ENCODE measurements at regions not wholly inside any gene's neighbourhood (a gene's known extent, or its start where the extent isn't known, plus 50 kb on each side); places are given as distances from the start of the nearest gene placed in this dataset.

DNA sequence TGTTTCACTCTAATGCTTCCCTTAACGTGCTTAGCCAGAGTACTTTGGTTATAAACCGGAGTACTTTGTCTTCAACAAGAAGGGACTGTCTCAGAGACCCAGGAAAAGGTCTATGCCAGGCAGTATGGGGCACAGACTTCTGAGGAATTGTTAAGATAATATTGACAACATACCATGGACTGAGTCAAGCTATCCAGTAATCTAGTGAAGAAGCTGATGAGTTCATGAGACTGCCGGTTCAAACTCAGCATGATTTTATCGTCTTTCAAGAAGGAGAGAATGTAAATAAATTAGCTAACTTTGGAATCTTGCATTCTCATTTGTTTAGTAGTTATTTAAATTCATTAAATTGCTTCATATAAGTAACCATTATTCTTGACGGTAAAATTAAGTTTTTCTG is 546.1 kb downstream of the PPP4R3C start:
- DNase-seq (ENCODE audit: low read depth, low spot score): no peak
- Histone ChIP-seq H3K27me3 (replicated peaks in 1 of 2; ENCODE audit: control insufficient read depth in 2 of 2, insufficient read depth in 2 of 2, low read length in 1 of 2) (no peaks in the 10 kb centered on the region), H3K79me2 (ENCODE audit: control insufficient read depth, insufficient read depth, low read length) (no peaks in the 10 kb centered on the region), H3K27ac (ENCODE audit: control insufficient read depth, insufficient read depth) (no peak overlapping the region), H4K20me1 (ENCODE audit: control insufficient read depth, insufficient read depth) (no peaks in the 10 kb centered on the region), H2AFZ (ENCODE audit: control insufficient read depth, low read depth, low read length) (no peak overlapping the region), H3K9ac (ENCODE audit: control insufficient read depth, insufficient read depth, low read length) (no peak overlapping the region), H3K9me3 (replicated peaks; ENCODE audit: control insufficient read depth, insufficient read depth, low read length) (no peaks in the 10 kb centered on the region), H3K4me2 (ENCODE audit: control insufficient read depth, insufficient read depth) (no peak overlapping the region), H3K4me1 (ENCODE audit: control insufficient read depth, insufficient read depth, low read length) (no peaks in the 10 kb centered on the region), H3K4me3 (no peak overlapping the region), H3K36me3 (ENCODE audit: control insufficient read depth in 2 of 2, insufficient read depth in 2 of 2, low read length in 1 of 2) (no peaks in the 10 kb centered on the region)
- ChIA-PET SMC1A (ENCODE audit: uncharacterized antibody, unreplicated experiment) (interaction anchor here (0.8 to 4.5 kb wide), 7 partner anchors 13 to 135 kb away, joined by 3 to 55 read pairs (median 5); no protein-coding TSS in a partner anchor), CTCF (interaction anchor here (0.8 to 4.2 kb wide), 7 partner anchors 9 to 134 kb away, joined by 3 to 43 read pairs (median 11); no protein-coding TSS in a partner anchor), POLR2A (interaction anchor here (0.7 kb wide), 1 partner anchor 45 kb away, joined by 3 read pairs; no protein-coding TSS in a partner anchor), RAD21 (ENCODE audit: unreplicated experiment) (interaction anchor here (2.3 to 4.3 kb wide), 2 partner anchors 66 to 134 kb away, joined by 6 to 54 read pairs; no protein-coding TSS in a partner anchor)
- TF ChIP-seq MYC (IDR thresholded peaks at IDR 0.05; ENCODE audit: insufficient read depth, insufficient read length, insufficient replicate concordance, low read length, severe bottlenecking): no peak
- in situ Hi-C loops (cut with MboI): no loop called here
- BruUV-seq (replicated peaks): no TSS peak
- WGBS (ENCODE audit: insufficient coverage, insufficient replicate concordance, low lambda C conversion rate, missing lambda C conversion rate): 34% methylated on average over 5 of the region's 5 CpGs
- ATAC-seq: no peak
- no peak for FAIRE-seq
- intact Hi-C loops (cut with micrococcal nuclease; ENCODE audit: unreplicated experiment): loop anchor here (5.0 kb wide), 1 partner anchor 270 kb away; no protein-coding TSS in a partner anchor

DNA sequence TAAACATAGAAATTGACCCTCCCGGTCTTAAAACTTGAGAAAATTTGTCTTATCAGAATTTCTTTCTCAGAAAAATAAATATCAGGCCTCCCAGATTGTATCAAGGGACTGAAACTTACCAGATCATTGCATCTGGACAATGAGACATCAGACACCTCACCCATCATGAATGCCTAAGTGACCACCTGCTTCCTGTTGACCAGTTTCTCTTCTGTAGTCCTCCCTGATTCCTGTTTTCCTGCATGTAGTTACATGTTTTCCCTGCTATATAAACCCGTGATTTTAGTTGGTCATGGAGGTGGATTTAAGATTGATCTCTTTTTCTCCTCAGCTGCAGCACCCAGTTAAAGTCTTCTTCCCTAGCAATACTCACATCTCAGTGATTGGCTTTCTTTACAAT is 548.1 kb downstream of the PPP4R3C start:
- Histone ChIP-seq H3K4me1 (ENCODE audit: control insufficient read depth, insufficient read depth, low read length) (no peaks in the 10 kb centered on the region), H3K79me2 (ENCODE audit: control insufficient read depth, insufficient read depth, low read length) (no peaks in the 10 kb centered on the region), H3K9ac (ENCODE audit: control insufficient read depth, insufficient read depth, low read length) (no peak overlapping the region), H3K36me3 (ENCODE audit: control insufficient read depth in 2 of 2, insufficient read depth in 2 of 2, low read length in 1 of 2) (no peaks in the 10 kb centered on the region), H3K27ac (ENCODE audit: control insufficient read depth, insufficient read depth) (no peak overlapping the region), H3K27me3 (replicated peaks in 1 of 2; ENCODE audit: control insufficient read depth in 2 of 2, insufficient read depth in 2 of 2, low read length in 1 of 2) (no peaks in the 10 kb centered on the region), H2AFZ (ENCODE audit: control insufficient read depth, low read depth, low read length) (no peak overlapping the region), H3K9me3 (replicated peaks; ENCODE audit: control insufficient read depth, insufficient read depth, low read length) (no peaks in the 10 kb centered on the region), H3K4me3 (no peak overlapping the region), H4K20me1 (ENCODE audit: control insufficient read depth, insufficient read depth) (no peaks in the 10 kb centered on the region), H3K4me2 (ENCODE audit: control insufficient read depth, insufficient read depth) (no peak overlapping the region)
- ChIA-PET CTCF (interaction anchor here (0.7 to 1.5 kb wide), 5 partner anchors 11 to 263 kb away, joined by 3 to 7 read pairs (median 3); no protein-coding TSS in a partner anchor), SMC1A (ENCODE audit: uncharacterized antibody, unreplicated experiment) (interaction anchor here (1.0 to 4.5 kb wide), 2 partner anchors 9 to 62 kb away, joined by 3 to 55 read pairs; no protein-coding TSS in a partner anchor), POLR2A (interaction anchor here (0.6 kb wide), 1 partner anchor 45 kb away, joined by 3 read pairs; no protein-coding TSS in a partner anchor), RAD21 (ENCODE audit: unreplicated experiment) (interaction anchor here (0.7 to 4.3 kb wide), 2 partner anchors 11 to 64 kb away, joined by 3 to 54 read pairs; no protein-coding TSS in a partner anchor)
- peak; percentile 43 for ATAC-seq
- DNase-seq (ENCODE audit: low read depth, low spot score): no peak
- in situ Hi-C loops (cut with MboI) (no loop called here), intact Hi-C loops (cut with micrococcal nuclease; ENCODE audit: unreplicated experiment) (loop anchor here (5.0 kb wide), 1 partner anchor 272 kb away; no protein-coding TSS in a partner anchor)
- WGBS (ENCODE audit: insufficient coverage, insufficient replicate concordance, low lambda C conversion rate, missing lambda C conversion rate): 0% methylated on average over 2 of the region's 2 CpGs
- no TSS peak for BruUV-seq (replicated peaks)
- no peak for FAIRE-seq
- no peak for TF ChIP-seq YBX1 (IDR thresholded peaks at IDR 0.05)
- TF ChIP-seq, protein P1, sequence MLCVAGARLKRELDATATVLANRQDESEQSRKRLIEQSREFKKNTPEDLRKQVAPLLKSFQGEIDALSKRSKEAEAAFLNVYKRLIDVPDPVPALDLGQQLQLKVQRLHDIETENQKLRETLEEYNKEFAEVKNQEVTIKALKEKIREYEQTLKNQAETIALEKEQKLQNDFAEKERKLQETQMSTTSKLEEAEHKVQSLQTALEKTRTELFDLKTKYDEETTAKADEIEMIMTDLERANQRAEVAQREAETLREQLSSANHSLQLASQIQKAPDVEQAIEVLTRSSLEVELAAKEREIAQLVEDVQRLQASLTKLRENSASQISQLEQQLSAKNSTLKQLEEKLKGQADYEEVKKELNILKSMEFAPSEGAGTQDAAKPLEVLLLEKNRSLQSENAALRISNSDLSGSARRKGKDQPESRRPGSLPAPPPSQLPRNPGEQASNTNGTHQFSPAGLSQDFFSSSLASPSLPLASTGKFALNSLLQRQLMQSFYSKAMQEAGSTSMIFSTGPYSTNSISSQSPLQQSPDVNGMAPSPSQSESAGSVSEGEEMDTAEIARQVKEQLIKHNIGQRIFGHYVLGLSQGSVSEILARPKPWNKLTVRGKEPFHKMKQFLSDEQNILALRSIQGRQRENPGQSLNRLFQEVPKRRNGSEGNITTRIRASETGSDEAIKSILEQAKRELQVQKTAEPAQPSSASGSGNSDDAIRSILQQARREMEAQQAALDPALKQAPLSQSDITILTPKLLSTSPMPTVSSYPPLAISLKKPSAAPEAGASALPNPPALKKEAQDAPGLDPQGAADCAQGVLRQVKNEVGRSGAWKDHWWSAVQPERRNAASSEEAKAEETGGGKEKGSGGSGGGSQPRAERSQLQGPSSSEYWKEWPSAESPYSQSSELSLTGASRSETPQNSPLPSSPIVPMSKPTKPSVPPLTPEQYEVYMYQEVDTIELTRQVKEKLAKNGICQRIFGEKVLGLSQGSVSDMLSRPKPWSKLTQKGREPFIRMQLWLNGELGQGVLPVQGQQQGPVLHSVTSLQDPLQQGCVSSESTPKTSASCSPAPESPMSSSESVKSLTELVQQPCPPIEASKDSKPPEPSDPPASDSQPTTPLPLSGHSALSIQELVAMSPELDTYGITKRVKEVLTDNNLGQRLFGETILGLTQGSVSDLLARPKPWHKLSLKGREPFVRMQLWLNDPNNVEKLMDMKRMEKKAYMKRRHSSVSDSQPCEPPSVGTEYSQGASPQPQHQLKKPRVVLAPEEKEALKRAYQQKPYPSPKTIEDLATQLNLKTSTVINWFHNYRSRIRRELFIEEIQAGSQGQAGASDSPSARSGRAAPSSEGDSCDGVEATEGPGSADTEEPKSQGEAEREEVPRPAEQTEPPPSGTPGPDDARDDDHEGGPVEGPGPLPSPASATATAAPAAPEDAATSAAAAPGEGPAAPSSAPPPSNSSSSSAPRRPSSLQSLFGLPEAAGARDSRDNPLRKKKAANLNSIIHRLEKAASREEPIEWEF (IDR thresholded peaks at IDR 0.05; ENCODE audit: insufficient replicate concordance, low read depth, low read length): no peak
- no peak for TF ChIP-seq TAF1 (IDR thresholded peaks at IDR 0.05; ENCODE audit: borderline replicate concordance, low read depth, low read length)
- TF ChIP-seq, protein P2, sequence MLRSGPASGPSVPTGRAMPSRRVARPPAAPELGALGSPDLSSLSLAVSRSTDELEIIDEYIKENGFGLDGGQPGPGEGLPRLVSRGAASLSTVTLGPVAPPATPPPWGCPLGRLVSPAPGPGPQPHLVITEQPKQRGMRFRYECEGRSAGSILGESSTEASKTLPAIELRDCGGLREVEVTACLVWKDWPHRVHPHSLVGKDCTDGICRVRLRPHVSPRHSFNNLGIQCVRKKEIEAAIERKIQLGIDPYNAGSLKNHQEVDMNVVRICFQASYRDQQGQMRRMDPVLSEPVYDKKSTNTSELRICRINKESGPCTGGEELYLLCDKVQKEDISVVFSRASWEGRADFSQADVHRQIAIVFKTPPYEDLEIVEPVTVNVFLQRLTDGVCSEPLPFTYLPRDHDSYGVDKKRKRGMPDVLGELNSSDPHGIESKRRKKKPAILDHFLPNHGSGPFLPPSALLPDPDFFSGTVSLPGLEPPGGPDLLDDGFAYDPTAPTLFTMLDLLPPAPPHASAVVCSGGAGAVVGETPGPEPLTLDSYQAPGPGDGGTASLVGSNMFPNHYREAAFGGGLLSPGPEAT (IDR thresholded peaks at IDR 0.05; ENCODE audit: low read depth): no peak
- no peak for TF ChIP-seq EGR1 (IDR thresholded peaks at IDR 0.05; ENCODE audit: borderline replicate concordance in 1 of 2, low read depth in 2 of 2, low read length in 2 of 2)
- no peak for TF ChIP-seq JUND (IDR thresholded peaks at IDR 0.05; ENCODE audit: low read depth, low read length)

Measured in GM12878 (cell line).